ENCODE measurements at regions not wholly inside any gene's neighbourhood (a gene's known extent, or its start where the extent isn't known, plus 50 kb on each side); places are given as distances from the start of the nearest gene placed in this dataset.

GRCh38 chr2:65715323-65715722, 282.9 kb upstream of the SPRED2 start:
- Histone ChIP-seq H3K18ac (ENCODE audit: low read depth, low read length) (no peak overlapping the region), H4K91ac (ENCODE audit: insufficient read depth, low read depth, low read length) (no peak overlapping the region), H3K56ac (ENCODE audit: extremely low read depth, insufficient read depth, low read length) (no peak overlapping the region), H3K27me3 (ENCODE audit: control insufficient read depth, insufficient read depth, low read length) (peaks cover 25% of the 10 kb centered on the region), H3K36me3 (ENCODE audit: control insufficient read depth, insufficient read depth, low read length) (no peaks in the 10 kb centered on the region), H2BK20ac (ENCODE audit: low read depth, low read length) (no peak overlapping the region), H2BK15ac (ENCODE audit: low read depth, low read length) (no peak overlapping the region), H2AK9ac (replicated peaks; ENCODE audit: low read depth, low read length, poor library complexity) (no peak overlapping the region), H3K9me3 (ENCODE audit: control insufficient read depth, insufficient read depth, low read length) (no peaks in the 10 kb centered on the region), H3K14ac (replicated peaks; ENCODE audit: low read depth, low read length) (no peak overlapping the region), H3K23ac (ENCODE audit: low read depth, low read length) (no peak overlapping the region), H2AK5ac (ENCODE audit: low read depth, low read length) (no peak overlapping the region), H2BK5ac (ENCODE audit: low read depth, low read length, poor library complexity, severe bottlenecking) (no peak overlapping the region), H3K27ac (ENCODE audit: insufficient read depth, low read length) (no peak overlapping the region), H2BK120ac (ENCODE audit: low read depth, low read length) (no peak overlapping the region), H3K4me2 (ENCODE audit: low read depth, low read length) (no peak overlapping the region), H4K20me1 (ENCODE audit: insufficient read depth, low read length) (no peaks in the 10 kb centered on the region), H3K9me1 (ENCODE audit: insufficient read depth, low read length) (no peaks in the 10 kb centered on the region), H2AFZ (replicated peaks; ENCODE audit: low read length, poor library complexity) (no peak overlapping the region), H3K79me1 (ENCODE audit: low read depth in 1 of 2, low read length in 2 of 2) (no peaks in the 10 kb centered on the region), H3K4me1 (ENCODE audit: control insufficient read depth, insufficient read depth, low read length) (no peaks in the 10 kb centered on the region), H3K4me3 (ENCODE audit: insufficient read depth, low read depth, low read length) (no peak overlapping the region), H4K8ac (ENCODE audit: low read depth in 2 of 2, low read length in 2 of 2) (no peak overlapping the region), H4K5ac (ENCODE audit: low read depth, low read length) (no peak overlapping the region), H3K9ac (ENCODE audit: low read depth, low read length) (no peak overlapping the region), H3K4ac (ENCODE audit: low read depth, low read length) (no peak overlapping the region)
- ATAC-seq (ENCODE audit: low read depth) = no peak
- POLR2A ChIA-PET (ENCODE audit: unreplicated experiment) = no interaction called here
- dilution Hi-C loops (cut with HindIII; ENCODE audit: low sequenced_read_pairs, unreplicated experiment) = no loop called here
- no TSS peak for BruUV-seq (replicated peaks)
- DNase-seq = no peak
- TF ChIP-seq RFX5 (IDR thresholded peaks at IDR 0.05; ENCODE audit: low read depth, low read length) = no peak
- no peak for TF ChIP-seq USF2 (IDR thresholded peaks at IDR 0.05; ENCODE audit: low read depth, low read length)
- no peak for TF ChIP-seq RAD21 (IDR thresholded peaks at IDR 0.05; ENCODE audit: low read length)
- TF ChIP-seq POLR2A (IDR thresholded peaks at IDR 0.05; ENCODE audit: low read depth, low read length) = no peak
- TF ChIP-seq, protein P1, sequence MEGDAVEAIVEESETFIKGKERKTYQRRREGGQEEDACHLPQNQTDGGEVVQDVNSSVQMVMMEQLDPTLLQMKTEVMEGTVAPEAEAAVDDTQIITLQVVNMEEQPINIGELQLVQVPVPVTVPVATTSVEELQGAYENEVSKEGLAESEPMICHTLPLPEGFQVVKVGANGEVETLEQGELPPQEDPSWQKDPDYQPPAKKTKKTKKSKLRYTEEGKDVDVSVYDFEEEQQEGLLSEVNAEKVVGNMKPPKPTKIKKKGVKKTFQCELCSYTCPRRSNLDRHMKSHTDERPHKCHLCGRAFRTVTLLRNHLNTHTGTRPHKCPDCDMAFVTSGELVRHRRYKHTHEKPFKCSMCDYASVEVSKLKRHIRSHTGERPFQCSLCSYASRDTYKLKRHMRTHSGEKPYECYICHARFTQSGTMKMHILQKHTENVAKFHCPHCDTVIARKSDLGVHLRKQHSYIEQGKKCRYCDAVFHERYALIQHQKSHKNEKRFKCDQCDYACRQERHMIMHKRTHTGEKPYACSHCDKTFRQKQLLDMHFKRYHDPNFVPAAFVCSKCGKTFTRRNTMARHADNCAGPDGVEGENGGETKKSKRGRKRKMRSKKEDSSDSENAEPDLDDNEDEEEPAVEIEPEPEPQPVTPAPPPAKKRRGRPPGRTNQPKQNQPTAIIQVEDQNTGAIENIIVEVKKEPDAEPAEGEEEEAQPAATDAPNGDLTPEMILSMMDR (conservative IDR thresholded peaks at IDR 0.05; ENCODE audit: low read depth, low read length) = no peak
- TF ChIP-seq MXI1 (IDR thresholded peaks at IDR 0.05; ENCODE audit: borderline replicate concordance, low read depth, low read length) = no peak
- no peak for TF ChIP-seq MAFK (IDR thresholded peaks at IDR 0.05; ENCODE audit: low read depth, low read length)
- no peak for TF ChIP-seq NFE2L2 (IDR thresholded peaks at IDR 0.05; ENCODE audit: low read depth, low read length)
- TF ChIP-seq CEBPB (IDR thresholded peaks at IDR 0.05; ENCODE audit: low read depth, low read length) = no peak
- no peak for TF ChIP-seq FOS (IDR thresholded peaks at IDR 0.05; ENCODE audit: low read depth, low read length)
- TF ChIP-seq RCOR1 (IDR thresholded peaks at IDR 0.05; ENCODE audit: insufficient replicate concordance, low read length) = no peak
- TF ChIP-seq, protein P2, sequence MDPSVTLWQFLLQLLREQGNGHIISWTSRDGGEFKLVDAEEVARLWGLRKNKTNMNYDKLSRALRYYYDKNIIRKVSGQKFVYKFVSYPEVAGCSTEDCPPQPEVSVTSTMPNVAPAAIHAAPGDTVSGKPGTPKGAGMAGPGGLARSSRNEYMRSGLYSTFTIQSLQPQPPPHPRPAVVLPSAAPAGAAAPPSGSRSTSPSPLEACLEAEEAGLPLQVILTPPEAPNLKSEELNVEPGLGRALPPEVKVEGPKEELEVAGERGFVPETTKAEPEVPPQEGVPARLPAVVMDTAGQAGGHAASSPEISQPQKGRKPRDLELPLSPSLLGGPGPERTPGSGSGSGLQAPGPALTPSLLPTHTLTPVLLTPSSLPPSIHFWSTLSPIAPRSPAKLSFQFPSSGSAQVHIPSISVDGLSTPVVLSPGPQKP (IDR thresholded peaks at IDR 0.05; ENCODE audit: borderline replicate concordance, low read depth, low read length) = no peak
- no peak for TF ChIP-seq CHD1 (IDR thresholded peaks at IDR 0.05; ENCODE audit: low read depth, low read length)
- CTCF ChIA-PET = no interaction called here
- in situ Hi-C loops (cut with MboI; ENCODE audit: low sequenced_read_pairs) = no loop called here
- WGBS, 2 experiments (ENCODE audit: extremely low coverage in 2 of 2, insufficient read length in 1 of 2) = 40% methylated on average over 1 of the region's 2 CpGs; no CpG with 5 or more reads in 1 of the 2 experiments
- intact Hi-C loops (cut with micrococcal nuclease) = no loop called here

All from IMR-90 (cell line).